Activated CD4-positive, alpha-beta T cell treated with anti-CD3 and anti-CD28 coated beads for 36 hours (primary cell): ENCODE measurements at regions not wholly inside any gene's neighbourhood (a gene's known extent, or its start where the extent isn't known, plus 50 kb on each side); places are given as distances from the start of the nearest gene placed in this dataset.

Experiments
- ATAC-seq: fragments of 200-7000 bp; cut with Tn5 transposase; one replicate; pipeline ENCODE4 v1.10.0; 2021; ENCODE audit warnings: mild to moderate bottlenecking, moderate library complexity
- CTCF ChIA-PET: fragments of 350-600 bp; sonication (Branson Sonifier 250); formaldehyde crosslinking; loops from one replicate; lab custom pipeline; 2021; ENCODE audit warnings: antibody characterized with exemption; lab: Charles Lee
- POLR2A ChIA-PET: fragments of 350-600 bp; sonication (Branson Sonifier 250); formaldehyde crosslinking; loops from one replicate; lab custom pipeline; 2021; ENCODE audit warnings: antibody characterized with exemption, inconsistent platforms; lab: Charles Lee
- DNase-seq: peaks from one replicate; pipeline ENCODE4 v3.0.0-alpha.2; 2020
- H3K27ac Mint-ChIP-seq: one replicate; pipeline ENCODE4 v1.8.0; 2021; ENCODE audit warnings: mixed read lengths
- H3K27me3 Mint-ChIP-seq: one replicate; pipeline ENCODE4 v1.8.0; 2021; ENCODE audit warnings: mixed read lengths
- H3K36me3 Mint-ChIP-seq: one replicate; pipeline ENCODE4 v1.8.0; 2021; ENCODE audit warnings: low read depth, mixed read lengths
- H3K4me1 Mint-ChIP-seq: one replicate; pipeline ENCODE4 v1.8.0; 2021; ENCODE audit warnings: mixed read lengths
- H3K4me3 Mint-ChIP-seq: one replicate; pipeline ENCODE4 v1.8.0; 2021; ENCODE audit warnings: mild to moderate bottlenecking, moderate library complexity, mixed read lengths
- H3K9me3 Mint-ChIP-seq: one replicate; pipeline ENCODE4 v1.8.0; 2021; ENCODE audit warnings: low read depth, mixed read lengths
- intact Hi-C, 2 experiments: fragments of 100-400 bp; cut with DNase I in 1 of 2; cut with micrococcal nuclease in 1 of 2; formaldehyde crosslinking; loops; one replicate each; pipeline versions ENCODE4 v1.14.2 to v1.15.1; 2022 to 2024; cut with DNase I, micrococcal nuclease

- ATAC-seq = no peak
- no peaks in the 10 kb centered on the region for H3K4me1 Mint-ChIP-seq
- DNase-seq = no peak
- POLR2A ChIA-PET = no interaction called here
- H3K27ac Mint-ChIP-seq = no peak overlapping the region
- intact Hi-C loops = no loop called here
- no peaks in the 10 kb centered on the region for H3K36me3 Mint-ChIP-seq
- peaks cover 10% of the 10 kb centered on the region for H3K9me3 Mint-ChIP-seq
- H3K27me3 Mint-ChIP-seq = no peaks in the 10 kb centered on the region
- CTCF ChIA-PET = no interaction called here
- H3K4me3 Mint-ChIP-seq = no peak overlapping the region
These were observed 184.6 kb upstream of the IRS2 start for GRCh38 chr13:109971006-109971405.

- H3K4me1 Mint-ChIP-seq = peaks cover 8% of the 10 kb centered on the region
- ATAC-seq = no peak
- H3K36me3 Mint-ChIP-seq = no peaks in the 10 kb centered on the region
- POLR2A ChIA-PET = no interaction called here
- CTCF ChIA-PET = no interaction called here
- H3K27me3 Mint-ChIP-seq = peaks cover 9% of the 10 kb centered on the region
- no peak overlapping the region for H3K27ac Mint-ChIP-seq
- H3K9me3 Mint-ChIP-seq = peaks cover 10% of the 10 kb centered on the region
- no peak for DNase-seq
- H3K4me3 Mint-ChIP-seq = no peak overlapping the region
- intact Hi-C loops = no loop called here
These were observed 182.6 kb upstream of the IRS2 start for GRCh38 chr13:109968876-109969577.

GRCh38 chr13:109963960-109964563, 177.7 kb upstream of the IRS2 start:
- Mint-ChIP-seq H3K36me3 (no peaks in the 10 kb centered on the region), H3K27ac (no peak overlapping the region), H3K4me1 (peaks cover 9% of the 10 kb centered on the region), H3K4me3 (no peak overlapping the region), H3K27me3 (peaks cover 14% of the 10 kb centered on the region), H3K9me3 (no peaks in the 10 kb centered on the region)
- DNase-seq (no peak), ATAC-seq (peak; percentile 33)
- intact Hi-C loops = no loop called here
- POLR2A ChIA-PET = no interaction called here
- CTCF ChIA-PET = interaction anchor here (0.7 kb wide), 1 partner anchor 12 kb away, joined by 4 read pairs; no protein-coding TSS in a partner anchor

- ATAC-seq (no peak), DNase-seq (no peak)
- Mint-ChIP-seq H3K4me1 (peaks cover 9% of the 10 kb centered on the region), H3K36me3 (no peaks in the 10 kb centered on the region), H3K27ac (no peak overlapping the region), H3K27me3 (peaks cover 14% of the 10 kb centered on the region), H3K9me3 (no peaks in the 10 kb centered on the region), H3K4me3 (no peak overlapping the region)
- intact Hi-C loops = no loop called here
- ChIA-PET POLR2A (no interaction called here), CTCF (interaction anchor here (0.7 kb wide), 1 partner anchor 13 kb away, joined by 4 read pairs; no protein-coding TSS in a partner anchor)
These were observed 177.0 kb upstream of the IRS2 start for GRCh38 chr13:109963384-109963783.

GRCh38 chr13:109959903-109960302, 173.5 kb upstream of the IRS2 start:
- ChIA-PET CTCF (no interaction called here), POLR2A (no interaction called here)
- Mint-ChIP-seq H3K36me3 (no peaks in the 10 kb centered on the region), H3K27ac (no peak overlapping the region), H3K9me3 (peaks cover 2% of the 10 kb centered on the region), H3K27me3 (peaks cover 14% of the 10 kb centered on the region), H3K4me3 (no peak overlapping the region), H3K4me1 (peaks cover 8% of the 10 kb centered on the region)
- ATAC-seq (no peak), DNase-seq (no peak)
- intact Hi-C loops = no loop called here

- ChIA-PET POLR2A (no interaction called here), CTCF (no interaction called here)
- H3K27me3 Mint-ChIP-seq = no peaks in the 10 kb centered on the region
- intact Hi-C loops = no loop called here
- peaks cover 4% of the 10 kb centered on the region for H3K9me3 Mint-ChIP-seq
- H3K36me3 Mint-ChIP-seq = no peaks in the 10 kb centered on the region
- DNase-seq (no peak), ATAC-seq (no peak)
- no peak overlapping the region for H3K4me3 Mint-ChIP-seq
- no peak overlapping the region for H3K27ac Mint-ChIP-seq
- no peaks in the 10 kb centered on the region for H3K4me1 Mint-ChIP-seq
These were observed 171.5 kb upstream of the IRS2 start for GRCh38 chr13:109957875-109958274.

- ChIA-PET CTCF (no interaction called here), POLR2A (no interaction called here)
- Mint-ChIP-seq H3K4me1 (no peaks in the 10 kb centered on the region), H3K36me3 (no peaks in the 10 kb centered on the region), H3K27me3 (peaks cover 3% of the 10 kb centered on the region), H3K27ac (no peak overlapping the region), H3K9me3 (peaks cover 4% of the 10 kb centered on the region), H3K4me3 (no peak overlapping the region)
- DNase-seq = no peak
- no peak for ATAC-seq
- intact Hi-C loops = no loop called here
These were observed 169.2 kb upstream of the IRS2 start for GRCh38 chr13:109955598-109955997.

- ATAC-seq = no peak
- ChIA-PET POLR2A (no interaction called here), CTCF (no interaction called here)
- peaks cover 3% of the 10 kb centered on the region for H3K27me3 Mint-ChIP-seq
- no peak for DNase-seq
- no peak overlapping the region for H3K4me3 Mint-ChIP-seq
- no peak overlapping the region for H3K27ac Mint-ChIP-seq
- H3K4me1 Mint-ChIP-seq = no peaks in the 10 kb centered on the region
- H3K9me3 Mint-ChIP-seq = peaks cover 4% of the 10 kb centered on the region
- no peaks in the 10 kb centered on the region for H3K36me3 Mint-ChIP-seq
- intact Hi-C loops = no loop called here
These were observed 168.1 kb upstream of the IRS2 start for GRCh38 chr13:109954441-109954840.

- intact Hi-C loops = no loop called here
- Mint-ChIP-seq H3K9me3 (peaks cover 2% of the 10 kb centered on the region), H3K36me3 (no peaks in the 10 kb centered on the region), H3K4me1 (no peaks in the 10 kb centered on the region), H3K27me3 (peaks cover 4% of the 10 kb centered on the region), H3K4me3 (no peak overlapping the region), H3K27ac (no peak overlapping the region)
- ChIA-PET POLR2A (no interaction called here), CTCF (no interaction called here)
- ATAC-seq (no peak), DNase-seq (no peak)
These were observed 165.1 kb upstream of the IRS2 start for GRCh38 chr13:109951491-109951890.

GRCh38 chr13:109949397-109949796, 163.0 kb upstream of the IRS2 start:
- no peak for ATAC-seq
- no peaks in the 10 kb centered on the region for H3K4me1 Mint-ChIP-seq
- POLR2A ChIA-PET = no interaction called here
- no peak overlapping the region for H3K4me3 Mint-ChIP-seq
- intact Hi-C loops = no loop called here
- peaks cover 2% of the 10 kb centered on the region for H3K9me3 Mint-ChIP-seq
- peaks cover 5% of the 10 kb centered on the region for H3K27me3 Mint-ChIP-seq
- H3K36me3 Mint-ChIP-seq = no peaks in the 10 kb centered on the region
- H3K27ac Mint-ChIP-seq = no peak overlapping the region
- CTCF ChIA-PET = no interaction called here
- DNase-seq = no peak

GRCh38 chr13:109947006-109947405, 160.6 kb upstream of the IRS2 start:
- Mint-ChIP-seq H3K27me3 (peaks cover 8% of the 10 kb centered on the region), H3K4me3 (no peak overlapping the region), H3K9me3 (no peaks in the 10 kb centered on the region), H3K4me1 (no peaks in the 10 kb centered on the region), H3K27ac (no peak overlapping the region), H3K36me3 (no peaks in the 10 kb centered on the region)
- ChIA-PET POLR2A (no interaction called here), CTCF (interaction anchor here (0.6 to 0.7 kb wide), 2 partner anchors 13 to 18 kb away, joined by 3 read pairs; no protein-coding TSS in a partner anchor)
- no peak for DNase-seq
- ATAC-seq = no peak
- intact Hi-C loops = no loop called here

- H3K9me3 Mint-ChIP-seq = no peaks in the 10 kb centered on the region
- CTCF ChIA-PET = no interaction called here
- ATAC-seq (no peak), DNase-seq (no peak)
- no peaks in the 10 kb centered on the region for H3K4me1 Mint-ChIP-seq
- intact Hi-C loops = no loop called here
- no peak overlapping the region for H3K27ac Mint-ChIP-seq
- POLR2A ChIA-PET = no interaction called here
- no peak overlapping the region for H3K4me3 Mint-ChIP-seq
- peaks cover 6% of the 10 kb centered on the region for H3K27me3 Mint-ChIP-seq
- H3K36me3 Mint-ChIP-seq = no peaks in the 10 kb centered on the region
These were observed 159.0 kb upstream of the IRS2 start for GRCh38 chr13:109945206-109945960.
